GM23338 (cell line): ENCODE measurements at regions not wholly inside any gene's neighbourhood (a gene's known extent, or its start where the extent isn't known, plus 50 kb on each side); places are given as distances from the start of the nearest gene placed in this dataset.

Source experiments
- ATAC-seq: fragments of 200-7000 bp; cut with Tn5 transposase; 3 replicates; pipeline ENCODE4 v1.9.1; 2020
- DNase-seq: peaks from one replicate; pipeline ENCODE4 v3.0.0-alpha.2; 2015; ENCODE audit warnings: low spot score
- H2AFZ ChIP-seq: fragments of 200-600 bp; sonication (generic); 2 replicates; pipeline ENCODE4 v1.8.0; 2016; ENCODE audit warnings: antibody characterized with exemption, mild to moderate bottlenecking, moderate library complexity
- H3F3A ChIP-seq: fragments of 200-600 bp; sonication (generic); replicated peaks from 2 replicates; pipeline ENCODE4 v1.8.0; 2017; ENCODE audit warnings: antibody characterized with exemption, mixed run types, low read depth
- H3K27ac ChIP-seq: fragments of 200-600 bp; sonication (generic); 2 replicates; pipeline ENCODE4 v1.6.1; 2016; ENCODE audit warnings: low read depth
- H3K27me3 ChIP-seq: fragments of 200-600 bp; sonication (generic); 2 replicates; pipeline ENCODE4 v1.8.0; 2016; ENCODE audit warnings: mild to moderate bottlenecking, mixed run types, moderate library complexity; ENCODE audit not compliant: insufficient read depth
- H3K36me3 ChIP-seq: fragments of 200-600 bp; sonication (generic); 2 replicates; pipeline ENCODE4 v1.8.0; 2016; ENCODE audit warnings: mild to moderate bottlenecking; ENCODE audit not compliant: insufficient read depth
- H3K4me1 ChIP-seq: fragments of 200-600 bp; sonication (generic); 2 replicates; pipeline ENCODE4 v1.8.0; 2016; ENCODE audit warnings: mild to moderate bottlenecking, moderate library complexity; ENCODE audit not compliant: insufficient read depth
- H3K4me2 ChIP-seq: fragments of 200-600 bp; sonication (generic); 2 replicates; pipeline ENCODE4 v1.7.1; 2017; ENCODE audit warnings: mixed run types
- H3K4me3 ChIP-seq: fragments of 200-600 bp; sonication (generic); 2 replicates; pipeline ENCODE4 v1.6.1; 2016; ENCODE audit warnings: mixed run types
- H3K79me2 ChIP-seq: fragments of 200-600 bp; sonication (generic); replicated peaks from 2 replicates; pipeline ENCODE4 v1.8.0; 2017; ENCODE audit warnings: mild to moderate bottlenecking; ENCODE audit not compliant: insufficient read depth
- H3K9me2 ChIP-seq: fragments of 200-600 bp; sonication (generic); 2 replicates; pipeline ENCODE4 v1.8.0; 2017; ENCODE audit not compliant: insufficient read depth
- H4K20me1 ChIP-seq: fragments of 200-600 bp; sonication (generic); replicated peaks from 2 replicates; pipeline ENCODE4 v1.8.0; 2017; ENCODE audit warnings: mild to moderate bottlenecking; ENCODE audit not compliant: insufficient read depth
- H3K27ac Mint-ChIP-seq: 2 replicates; pipeline ENCODE4 v1.8.0; 2020; ENCODE audit warnings: inconsistent platforms, mild to moderate bottlenecking, moderate library complexity, mixed read lengths
- H3K27me3 Mint-ChIP-seq: 3 replicates; pipeline ENCODE4 v1.8.0; 2022; ENCODE audit warnings: low read depth, mild to moderate bottlenecking, moderate library complexity, mixed read lengths, inconsistent platforms; ENCODE audit not compliant: insufficient read depth, poor library complexity
- H3K36me3 Mint-ChIP-seq: 3 replicates; pipeline ENCODE4 v1.8.0; 2021; ENCODE audit warnings: low read depth, mild to moderate bottlenecking, inconsistent platforms, moderate library complexity, mixed read lengths
- H3K4me1 Mint-ChIP-seq: 3 replicates; pipeline ENCODE4 v1.8.0; 2020; ENCODE audit warnings: mild to moderate bottlenecking, inconsistent platforms, mixed read lengths
- H3K4me3 Mint-ChIP-seq: 3 replicates; pipeline ENCODE4 v1.8.0; 2021; ENCODE audit warnings: moderate library complexity, mild to moderate bottlenecking, inconsistent platforms, mixed read lengths
- H3K9me3 Mint-ChIP-seq: 3 replicates; pipeline ENCODE4 v1.8.0; 2020; ENCODE audit warnings: moderate library complexity, mild to moderate bottlenecking, inconsistent platforms, mixed read lengths
- CREB1 ChIP-seq: fragments of 250-450 bp; sonication (Bioruptor Pico); IDR thresholded peaks from 2 replicates; pipeline ENCODE4 v1.5.0; 2020; ENCODE audit warnings: low read depth, mild to moderate bottlenecking, moderate library complexity
- EZH2 ChIP-seq: fragments of 200-600 bp; sonication (generic); IDR thresholded peaks from one replicate; pipeline ENCODE4 v1.8.0; 2017; ENCODE audit warnings: antibody characterized with exemption, mild to moderate bottlenecking, low read depth; ENCODE audit not compliant: unreplicated experiment
- EZH2phosphoT487 ChIP-seq: fragments of 200-600 bp; sonication (generic); IDR thresholded peaks from one replicate; pipeline ENCODE4 v1.8.1; 2018; ENCODE audit warnings: antibody characterized with exemption; ENCODE audit not compliant: unreplicated experiment
- JUNB ChIP-seq: IDR thresholded peaks from one replicate; pipeline ENCODE4 v1.6.1; 2016; ENCODE audit warnings: antibody characterized with exemption; ENCODE audit not compliant: unreplicated experiment
- NANOG ChIP-seq: IDR thresholded peaks from 2 replicates; pipeline ENCODE4 v1.6.1; 2016; ENCODE audit warnings: antibody characterized with exemption, borderline replicate concordance
- POLR2AphosphoS5 ChIP-seq: IDR thresholded peaks from 2 replicates; pipeline ENCODE4 v1.6.1; 2016; ENCODE audit warnings: antibody characterized with exemption, low read depth
- REST ChIP-seq: IDR thresholded peaks from one replicate; pipeline ENCODE4 v1.6.1; 2018; ENCODE audit warnings: antibody characterized with exemption; ENCODE audit not compliant: unreplicated experiment
- STAT1 ChIP-seq: IDR thresholded peaks from one replicate; pipeline ENCODE4 v1.6.1; 2016; ENCODE audit warnings: antibody characterized with exemption; ENCODE audit not compliant: unreplicated experiment
- ZNF114 ChIP-seq: fragments of 250-450 bp; sonication (Bioruptor Pico); IDR thresholded peaks from 2 replicates; pipeline ENCODE4 v1.5.0; 2020; ENCODE audit warnings: mild to moderate bottlenecking, moderate library complexity
- ZNF331 ChIP-seq: fragments of 250-450 bp; sonication (Bioruptor Pico); IDR thresholded peaks from 2 replicates; pipeline ENCODE4 v1.5.0; 2020; ENCODE audit warnings: low read depth, mild to moderate bottlenecking, moderate library complexity
- TF ChIP-seq, protein P1 (sequence below): IDR thresholded peaks from 2 replicates; pipeline ENCODE4 v1.6.1; 2016; ENCODE audit warnings: antibody characterized with exemption
- TF ChIP-seq, protein P2 (sequence below), 2 experiments: fragments of 200-600 bp in 1 of 2; sonication (generic) in 1 of 2; conservative IDR thresholded peaks; 2 replicates each; pipeline versions ENCODE4 v1.5.1 to v1.6.1; 2016 to 2017; ENCODE audit warnings: antibody characterized with exemption in 2 of 2, low read depth in 2 of 2, mild to moderate bottlenecking in 2 of 2, moderate library complexity in 1 of 2
- TF ChIP-seq, protein P3 (sequence below): fragments of 250-450 bp; sonication (Bioruptor Pico); IDR thresholded peaks from 2 replicates; pipeline ENCODE4 v1.5.0; 2020; ENCODE audit warnings: mild to moderate bottlenecking, moderate library complexity

DNA sequence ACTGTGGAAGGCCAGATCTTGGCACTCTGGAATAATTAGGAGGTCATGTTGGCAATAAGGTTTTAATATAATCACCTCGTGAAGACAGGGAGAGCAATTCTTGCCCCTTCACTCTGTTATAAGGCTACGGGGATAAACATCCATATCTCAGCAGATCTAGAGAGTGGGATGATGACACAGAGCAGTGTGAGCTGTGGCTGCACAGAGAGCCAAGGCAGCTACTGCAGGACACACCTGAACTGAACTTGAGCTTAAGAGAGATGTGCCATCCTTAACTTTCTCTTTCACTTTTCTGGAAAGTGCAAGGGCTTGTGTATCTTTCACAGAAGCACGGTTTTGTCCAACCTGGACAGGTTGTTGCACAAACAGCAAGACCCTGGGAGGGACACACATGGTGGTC, 174.7 kb downstream of the GATA3 start:
- no peaks in the 10 kb centered on the region for H3K4me1 Mint-ChIP-seq
- Histone ChIP-seq H3F3A (no peaks in the 10 kb centered on the region), H3K27me3 (no peaks in the 10 kb centered on the region), H3K4me3 (no peak overlapping the region), H3K4me2 (no peak overlapping the region), H3K4me1 (no peaks in the 10 kb centered on the region), H4K20me1 (no peaks in the 10 kb centered on the region), H3K36me3 (no peaks in the 10 kb centered on the region), H3K79me2 (no peaks in the 10 kb centered on the region), H3K9me2 (no peaks in the 10 kb centered on the region), H2AFZ (no peak overlapping the region), H3K27ac (no peak overlapping the region)
- DNase-seq = no peak
- H3K27ac Mint-ChIP-seq = no peak overlapping the region
- TF ChIP-seq POLR2AphosphoS5 (no peak), ZNF114 (CRISPR knock-in tag) (no peak), EZH2 (no peak), EZH2phosphoT487 (no peak), ZNF331 (CRISPR knock-in tag) (no peak), NANOG (no peak), CREB1 (no peak), JUNB (no peak), STAT1 (no peak), REST (no peak)
- TF ChIP-seq, protein P1, sequence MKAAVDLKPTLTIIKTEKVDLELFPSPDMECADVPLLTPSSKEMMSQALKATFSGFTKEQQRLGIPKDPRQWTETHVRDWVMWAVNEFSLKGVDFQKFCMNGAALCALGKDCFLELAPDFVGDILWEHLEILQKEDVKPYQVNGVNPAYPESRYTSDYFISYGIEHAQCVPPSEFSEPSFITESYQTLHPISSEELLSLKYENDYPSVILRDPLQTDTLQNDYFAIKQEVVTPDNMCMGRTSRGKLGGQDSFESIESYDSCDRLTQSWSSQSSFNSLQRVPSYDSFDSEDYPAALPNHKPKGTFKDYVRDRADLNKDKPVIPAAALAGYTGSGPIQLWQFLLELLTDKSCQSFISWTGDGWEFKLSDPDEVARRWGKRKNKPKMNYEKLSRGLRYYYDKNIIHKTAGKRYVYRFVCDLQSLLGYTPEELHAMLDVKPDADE = no peak
- TF ChIP-seq, protein P2, sequence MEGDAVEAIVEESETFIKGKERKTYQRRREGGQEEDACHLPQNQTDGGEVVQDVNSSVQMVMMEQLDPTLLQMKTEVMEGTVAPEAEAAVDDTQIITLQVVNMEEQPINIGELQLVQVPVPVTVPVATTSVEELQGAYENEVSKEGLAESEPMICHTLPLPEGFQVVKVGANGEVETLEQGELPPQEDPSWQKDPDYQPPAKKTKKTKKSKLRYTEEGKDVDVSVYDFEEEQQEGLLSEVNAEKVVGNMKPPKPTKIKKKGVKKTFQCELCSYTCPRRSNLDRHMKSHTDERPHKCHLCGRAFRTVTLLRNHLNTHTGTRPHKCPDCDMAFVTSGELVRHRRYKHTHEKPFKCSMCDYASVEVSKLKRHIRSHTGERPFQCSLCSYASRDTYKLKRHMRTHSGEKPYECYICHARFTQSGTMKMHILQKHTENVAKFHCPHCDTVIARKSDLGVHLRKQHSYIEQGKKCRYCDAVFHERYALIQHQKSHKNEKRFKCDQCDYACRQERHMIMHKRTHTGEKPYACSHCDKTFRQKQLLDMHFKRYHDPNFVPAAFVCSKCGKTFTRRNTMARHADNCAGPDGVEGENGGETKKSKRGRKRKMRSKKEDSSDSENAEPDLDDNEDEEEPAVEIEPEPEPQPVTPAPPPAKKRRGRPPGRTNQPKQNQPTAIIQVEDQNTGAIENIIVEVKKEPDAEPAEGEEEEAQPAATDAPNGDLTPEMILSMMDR (conservative IDR thresholded peaks at IDR 0.05; ENCODE audit: low read depth in 2 of 2) = no peak
- TF ChIP-seq, protein P3, sequence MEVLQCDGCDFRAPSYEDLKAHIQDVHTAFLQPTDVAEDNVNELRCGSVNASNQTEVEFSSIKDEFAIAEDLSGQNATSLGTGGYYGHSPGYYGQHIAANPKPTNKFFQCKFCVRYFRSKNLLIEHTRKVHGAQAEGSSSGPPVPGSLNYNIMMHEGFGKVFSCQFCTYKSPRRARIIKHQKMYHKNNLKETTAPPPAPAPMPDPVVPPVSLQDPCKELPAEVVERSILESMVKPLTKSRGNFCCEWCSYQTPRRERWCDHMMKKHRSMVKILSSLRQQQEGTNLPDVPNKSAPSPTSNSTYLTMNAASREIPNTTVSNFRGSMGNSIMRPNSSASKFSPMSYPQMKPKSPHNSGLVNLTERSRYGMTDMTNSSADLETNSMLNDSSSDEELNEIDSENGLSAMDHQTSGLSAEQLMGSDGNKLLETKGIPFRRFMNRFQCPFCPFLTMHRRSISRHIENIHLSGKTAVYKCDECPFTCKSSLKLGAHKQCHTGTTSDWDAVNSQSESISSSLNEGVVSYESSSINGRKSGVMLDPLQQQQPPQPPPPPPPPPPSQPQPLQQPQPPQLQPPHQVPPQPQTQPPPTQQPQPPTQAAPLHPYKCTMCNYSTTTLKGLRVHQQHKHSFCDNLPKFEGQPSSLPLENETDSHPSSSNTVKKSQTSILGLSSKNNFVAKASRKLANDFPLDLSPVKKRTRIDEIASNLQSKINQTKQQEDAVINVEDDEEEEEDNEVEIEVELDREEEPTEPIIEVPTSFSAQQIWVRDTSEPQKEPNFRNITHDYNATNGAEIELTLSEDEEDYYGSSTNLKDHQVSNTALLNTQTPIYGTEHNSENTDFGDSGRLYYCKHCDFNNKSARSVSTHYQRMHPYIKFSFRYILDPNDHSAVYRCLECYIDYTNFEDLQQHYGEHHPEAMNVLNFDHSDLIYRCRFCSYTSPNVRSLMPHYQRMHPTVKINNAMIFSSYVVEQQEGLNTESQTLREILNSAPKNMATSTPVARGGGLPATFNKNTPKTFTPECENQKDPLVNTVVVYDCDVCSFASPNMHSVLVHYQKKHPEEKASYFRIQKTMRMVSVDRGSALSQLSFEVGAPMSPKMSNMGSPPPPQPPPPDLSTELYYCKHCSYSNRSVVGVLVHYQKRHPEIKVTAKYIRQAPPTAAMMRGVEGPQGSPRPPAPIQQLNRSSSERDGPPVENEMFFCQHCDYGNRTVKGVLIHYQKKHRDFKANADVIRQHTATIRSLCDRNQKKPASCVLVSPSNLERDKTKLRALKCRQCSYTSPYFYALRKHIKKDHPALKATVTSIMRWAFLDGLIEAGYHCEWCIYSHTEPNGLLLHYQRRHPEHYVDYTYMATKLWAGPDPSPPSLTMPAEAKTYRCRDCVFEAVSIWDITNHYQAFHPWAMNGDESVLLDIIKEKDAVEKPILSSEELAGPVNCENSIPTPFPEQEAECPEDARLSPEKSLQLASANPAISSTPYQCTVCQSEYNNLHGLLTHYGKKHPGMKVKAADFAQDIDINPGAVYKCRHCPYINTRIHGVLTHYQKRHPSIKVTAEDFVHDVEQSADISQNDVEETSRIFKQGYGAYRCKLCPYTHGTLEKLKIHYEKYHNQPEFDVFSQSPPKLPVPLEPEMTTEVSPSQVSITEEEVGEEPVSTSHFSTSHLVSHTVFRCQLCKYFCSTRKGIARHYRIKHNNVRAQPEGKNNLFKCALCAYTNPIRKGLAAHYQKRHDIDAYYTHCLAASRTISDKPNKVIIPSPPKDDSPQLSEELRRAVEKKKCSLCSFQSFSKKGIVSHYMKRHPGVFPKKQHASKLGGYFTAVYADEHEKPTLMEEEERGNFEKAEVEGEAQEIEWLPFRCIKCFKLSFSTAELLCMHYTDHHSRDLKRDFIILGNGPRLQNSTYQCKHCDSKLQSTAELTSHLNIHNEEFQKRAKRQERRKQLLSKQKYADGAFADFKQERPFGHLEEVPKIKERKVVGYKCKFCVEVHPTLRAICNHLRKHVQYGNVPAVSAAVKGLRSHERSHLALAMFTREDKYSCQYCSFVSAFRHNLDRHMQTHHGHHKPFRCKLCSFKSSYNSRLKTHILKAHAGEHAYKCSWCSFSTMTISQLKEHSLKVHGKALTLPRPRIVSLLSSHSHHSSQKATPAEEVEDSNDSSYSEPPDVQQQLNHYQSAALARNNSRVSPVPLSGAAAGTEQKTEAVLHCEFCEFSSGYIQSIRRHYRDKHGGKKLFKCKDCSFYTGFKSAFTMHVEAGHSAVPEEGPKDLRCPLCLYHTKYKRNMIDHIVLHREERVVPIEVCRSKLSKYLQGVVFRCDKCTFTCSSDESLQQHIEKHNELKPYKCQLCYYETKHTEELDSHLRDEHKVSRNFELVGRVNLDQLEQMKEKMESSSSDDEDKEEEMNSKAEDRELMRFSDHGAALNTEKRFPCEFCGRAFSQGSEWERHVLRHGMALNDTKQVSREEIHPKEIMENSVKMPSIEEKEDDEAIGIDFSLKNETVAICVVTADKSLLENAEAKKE = no peak
- no peaks in the 10 kb centered on the region for H3K36me3 Mint-ChIP-seq
- ATAC-seq = no peak
- no peak overlapping the region for H3K4me3 Mint-ChIP-seq
- H3K9me3 Mint-ChIP-seq = no peaks in the 10 kb centered on the region
- H3K27me3 Mint-ChIP-seq = no peaks in the 10 kb centered on the region
